WERI-Rb-1 (cell line): ENCODE measurements at regions not wholly inside any gene's neighbourhood (a gene's known extent, or its start where the extent isn't known, plus 50 kb on each side); places are given as distances from the start of the nearest gene placed in this dataset.

Experiments used
- DNase-seq: peaks from one replicate; pipeline ENCODE4 v3.0.0-alpha.2; 2020
- H3K27ac ChIP-seq: fragments of 250-450 bp; sonication (Bioruptor Pico); 2 replicates; pipeline ENCODE4 v1.5.1; 2020; ENCODE audit warnings: mild to moderate bottlenecking, moderate library complexity
- H3K27me3 ChIP-seq: fragments of 250-450 bp; sonication (Bioruptor Pico); 2 replicates; pipeline ENCODE4 v1.5.1; 2021; ENCODE audit warnings: mild to moderate bottlenecking, low read depth, moderate library complexity; ENCODE audit not compliant: insufficient read depth, severe bottlenecking
- H3K36me3 ChIP-seq: fragments of 250-450 bp; sonication (Bioruptor Pico); 2 replicates; pipeline ENCODE4 v1.5.1; 2020; ENCODE audit warnings: mild to moderate bottlenecking, moderate library complexity
- H3K4me3 ChIP-seq: 2 replicates; pipeline ENCODE4 v1.5.1; 2011; ENCODE audit warnings: low read depth, mild to moderate bottlenecking, control low read depth, low read length
- H3K9me3 ChIP-seq: fragments of 250-450 bp; sonication (Bioruptor Pico); 2 replicates; pipeline ENCODE4 v1.5.1; 2021; ENCODE audit warnings: mild to moderate bottlenecking, moderate library complexity; ENCODE audit not compliant: severe bottlenecking
- TF ChIP-seq, protein P1 (sequence below): IDR thresholded peaks from 2 replicates; pipeline ENCODE4 v1.5.1; 2011; ENCODE audit warnings: low read depth, mild to moderate bottlenecking, control low read depth, inconsistent platforms, low read length

DNA sequence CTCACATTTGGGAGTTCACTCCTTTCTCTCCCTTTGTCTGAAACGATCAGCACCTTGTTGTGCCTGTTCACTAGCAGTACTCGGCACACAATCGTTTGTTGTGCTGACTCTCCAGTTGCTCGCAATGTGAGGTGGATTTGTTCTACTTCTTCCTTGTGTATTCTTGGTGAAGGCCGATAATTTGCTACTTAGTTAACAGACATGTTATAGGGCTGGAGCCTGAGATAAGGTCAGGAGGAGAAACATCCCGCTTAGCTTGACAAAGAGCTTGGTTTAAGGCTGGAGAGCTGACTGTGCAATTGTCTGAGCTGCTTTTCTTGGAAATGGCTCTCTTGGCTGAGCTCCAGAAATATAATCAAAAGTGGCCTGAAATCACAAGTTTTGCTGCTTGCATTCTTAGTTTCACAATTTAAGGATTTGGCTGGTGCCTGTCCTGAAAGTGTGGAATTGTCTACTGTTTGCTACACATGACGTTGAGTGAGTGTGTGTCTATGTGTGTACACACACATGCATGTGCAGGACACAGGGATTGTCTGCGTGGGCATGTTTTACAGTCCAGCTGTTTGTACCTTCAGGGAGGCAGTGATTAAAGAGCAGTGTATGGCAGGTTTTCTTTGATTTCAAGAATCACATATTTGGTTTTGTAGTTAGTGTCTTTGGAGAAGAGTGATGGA, 77.7 kb downstream of the ARF6 start:
- Histone ChIP-seq H3K27ac (no peak overlapping the region), H3K4me3 (no peak overlapping the region), H3K36me3 (no peaks in the 10 kb centered on the region), H3K27me3 (no peaks in the 10 kb centered on the region), H3K9me3 (no peaks in the 10 kb centered on the region)
- TF ChIP-seq, protein P1, sequence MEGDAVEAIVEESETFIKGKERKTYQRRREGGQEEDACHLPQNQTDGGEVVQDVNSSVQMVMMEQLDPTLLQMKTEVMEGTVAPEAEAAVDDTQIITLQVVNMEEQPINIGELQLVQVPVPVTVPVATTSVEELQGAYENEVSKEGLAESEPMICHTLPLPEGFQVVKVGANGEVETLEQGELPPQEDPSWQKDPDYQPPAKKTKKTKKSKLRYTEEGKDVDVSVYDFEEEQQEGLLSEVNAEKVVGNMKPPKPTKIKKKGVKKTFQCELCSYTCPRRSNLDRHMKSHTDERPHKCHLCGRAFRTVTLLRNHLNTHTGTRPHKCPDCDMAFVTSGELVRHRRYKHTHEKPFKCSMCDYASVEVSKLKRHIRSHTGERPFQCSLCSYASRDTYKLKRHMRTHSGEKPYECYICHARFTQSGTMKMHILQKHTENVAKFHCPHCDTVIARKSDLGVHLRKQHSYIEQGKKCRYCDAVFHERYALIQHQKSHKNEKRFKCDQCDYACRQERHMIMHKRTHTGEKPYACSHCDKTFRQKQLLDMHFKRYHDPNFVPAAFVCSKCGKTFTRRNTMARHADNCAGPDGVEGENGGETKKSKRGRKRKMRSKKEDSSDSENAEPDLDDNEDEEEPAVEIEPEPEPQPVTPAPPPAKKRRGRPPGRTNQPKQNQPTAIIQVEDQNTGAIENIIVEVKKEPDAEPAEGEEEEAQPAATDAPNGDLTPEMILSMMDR = no peak
- no peak for DNase-seq

DNA sequence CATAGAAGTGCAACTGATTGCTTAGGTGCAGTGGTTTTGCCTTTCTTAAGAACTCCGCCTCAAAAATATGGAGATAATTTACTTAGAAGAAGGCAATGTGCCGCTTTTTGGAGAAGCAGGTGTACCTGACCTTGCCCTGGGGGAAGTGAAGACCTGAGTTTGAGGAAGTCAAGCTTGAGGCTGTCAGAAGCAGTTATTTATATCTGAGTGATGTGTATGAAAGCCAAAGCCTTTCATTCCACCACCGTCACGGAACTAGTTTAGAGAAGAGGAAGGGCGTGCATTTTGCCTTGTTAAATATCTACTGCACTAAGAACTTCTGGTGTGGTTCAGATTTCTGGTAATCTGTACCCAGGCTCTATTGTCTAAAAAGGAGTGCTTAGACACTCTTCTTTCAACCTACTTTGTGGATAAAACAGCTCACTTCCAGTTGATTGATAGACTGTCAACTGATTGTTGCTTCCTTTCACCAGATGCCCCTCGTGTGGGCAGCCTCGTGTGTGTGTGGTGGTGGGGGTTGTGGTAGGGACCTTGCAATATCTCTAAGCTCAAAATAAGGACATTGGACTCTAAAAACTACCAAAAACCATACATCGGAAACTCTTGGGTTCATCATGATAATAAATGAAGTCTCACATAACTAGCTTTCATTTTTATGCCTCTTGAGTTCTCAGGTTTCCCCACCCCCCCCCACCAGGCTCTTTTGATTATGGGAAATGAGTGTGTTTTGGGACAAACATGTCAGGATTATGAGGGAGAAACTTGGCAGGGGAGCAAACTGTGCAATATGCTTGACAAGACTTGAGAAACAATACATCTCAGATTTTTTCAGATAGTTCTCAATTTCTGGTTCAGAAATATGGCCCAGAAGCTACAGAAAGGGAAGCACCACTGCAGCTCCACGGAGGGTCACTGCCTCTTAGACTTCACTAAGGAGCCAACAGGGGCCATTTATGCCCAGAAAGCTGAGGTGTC, 78.6 kb downstream of the ARF6 start:
- H3K9me3 ChIP-seq = no peaks in the 10 kb centered on the region
- H3K27me3 ChIP-seq = no peaks in the 10 kb centered on the region
- no peak for DNase-seq
- peak overlapping the region; percentile 31 for H3K27ac ChIP-seq
- no peaks in the 10 kb centered on the region for H3K36me3 ChIP-seq
- H3K4me3 ChIP-seq = no peak overlapping the region
- TF ChIP-seq, protein P1 = no peak

DNA sequence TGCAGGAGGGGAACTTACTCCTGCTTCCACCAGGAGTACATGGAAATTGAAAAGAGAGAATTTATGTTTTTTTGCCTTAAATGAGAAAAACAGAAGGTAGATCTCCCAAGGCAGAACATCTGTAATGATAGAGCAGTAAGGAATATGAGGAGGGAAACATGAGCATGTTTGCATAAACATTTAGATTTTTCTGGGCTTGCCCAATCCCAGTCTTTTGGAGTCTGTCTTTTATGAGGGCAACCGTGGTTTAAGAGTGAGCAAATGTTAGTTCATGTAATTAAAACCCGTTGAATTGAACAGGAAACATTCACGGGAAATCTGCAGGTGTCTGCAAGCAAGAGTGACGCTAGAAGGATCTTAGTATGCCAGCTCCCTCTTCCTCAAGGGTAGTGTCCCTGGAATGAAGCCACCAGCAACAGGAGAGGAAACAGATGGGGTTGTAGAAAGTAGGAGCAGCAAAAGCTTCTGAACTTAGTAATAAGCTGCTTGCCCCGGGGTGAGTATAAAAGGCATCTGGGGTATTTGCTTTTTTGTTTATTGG, 79.3 kb downstream of the ARF6 start:
- DNase-seq = peak; percentile 29
- peak overlapping the region; percentile 31 for H3K27ac ChIP-seq
- no peaks in the 10 kb centered on the region for H3K27me3 ChIP-seq
- H3K9me3 ChIP-seq = no peaks in the 10 kb centered on the region
- H3K36me3 ChIP-seq = no peaks in the 10 kb centered on the region
- TF ChIP-seq, protein P1 = no peak
- peak overlapping the region; percentile 14; the same call in 1 of the 2 replicates for H3K4me3 ChIP-seq

DNA sequence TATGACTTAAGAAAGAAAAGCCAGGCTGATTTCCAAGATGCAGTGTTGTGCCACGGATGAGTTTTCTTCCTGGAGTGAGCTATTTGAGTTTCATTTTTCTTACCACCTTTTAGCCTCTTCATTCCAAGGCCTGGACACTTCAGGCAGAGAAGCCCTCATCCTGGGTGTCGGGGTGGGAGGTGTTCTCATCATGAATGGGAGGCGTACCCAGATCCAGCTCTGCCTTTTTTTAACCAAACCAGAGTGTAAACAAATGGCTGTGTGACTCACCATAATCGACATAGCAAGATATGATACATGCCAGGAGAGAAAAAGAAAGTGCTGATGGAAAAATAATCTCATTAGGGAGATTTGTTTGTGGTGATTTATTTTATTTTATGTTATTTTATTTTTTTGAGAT, 79.9 kb downstream of the ARF6 start:
- TF ChIP-seq, protein P1 = no peak
- Histone ChIP-seq H3K27me3 (no peaks in the 10 kb centered on the region), H3K36me3 (no peaks in the 10 kb centered on the region), H3K9me3 (no peaks in the 10 kb centered on the region), H3K27ac (0 out of 2 replicates have a peak overlapping the region, but pooled peaks have one; percentile 31), H3K4me3 (no peak overlapping the region)
- DNase-seq = no peak

DNA sequence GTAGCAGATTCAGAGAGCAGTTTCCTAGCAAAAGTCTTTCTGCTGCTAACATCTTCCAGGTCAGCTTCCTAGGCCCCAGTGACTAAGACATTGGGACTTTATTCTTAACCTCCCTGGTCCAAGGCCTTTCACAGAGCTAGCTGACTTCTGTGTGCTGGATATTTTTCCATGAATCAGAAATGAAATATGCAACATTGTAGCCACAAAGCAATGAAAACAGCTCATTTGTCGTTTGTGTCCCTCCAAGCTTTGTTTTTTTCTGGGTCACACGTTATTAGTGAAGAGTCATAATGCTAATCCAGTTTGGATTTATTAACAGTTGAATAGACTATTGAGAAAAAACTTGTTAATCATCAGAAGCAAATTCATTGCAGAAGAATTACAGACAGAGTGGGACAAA, 82.4 kb downstream of the ARF6 start:
- Histone ChIP-seq H3K27ac (no peak overlapping the region), H3K4me3 (no peak overlapping the region), H3K36me3 (no peaks in the 10 kb centered on the region), H3K27me3 (no peaks in the 10 kb centered on the region), H3K9me3 (no peaks in the 10 kb centered on the region)
- TF ChIP-seq, protein P1 = no peak
- no peak for DNase-seq
